ENCODE measurements at regions not wholly inside any gene's neighbourhood (a gene's known extent, or its start where the extent isn't known, plus 50 kb on each side); places are given as distances from the start of the nearest gene placed in this dataset.

DNA sequence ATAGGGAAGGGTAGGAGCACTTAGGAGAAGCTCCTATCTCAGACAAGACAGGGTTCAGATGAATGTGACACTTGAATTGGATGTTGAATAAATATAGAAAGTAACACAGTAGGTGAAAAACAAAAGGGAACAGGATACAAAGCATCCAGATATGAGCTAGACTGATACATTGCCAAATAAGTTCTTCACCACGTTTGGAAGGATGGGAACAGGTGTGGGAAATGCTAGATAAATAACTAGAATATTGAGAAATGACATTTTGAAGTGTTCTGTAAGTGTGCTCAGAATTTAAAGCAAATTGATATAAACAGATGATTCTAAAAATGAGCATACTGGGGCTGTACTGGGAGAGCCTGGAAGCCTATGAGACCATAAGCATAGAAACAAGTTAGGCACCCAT lies 340.1 kb upstream of the PRR16 start:
- TF ChIP-seq, protein P1, sequence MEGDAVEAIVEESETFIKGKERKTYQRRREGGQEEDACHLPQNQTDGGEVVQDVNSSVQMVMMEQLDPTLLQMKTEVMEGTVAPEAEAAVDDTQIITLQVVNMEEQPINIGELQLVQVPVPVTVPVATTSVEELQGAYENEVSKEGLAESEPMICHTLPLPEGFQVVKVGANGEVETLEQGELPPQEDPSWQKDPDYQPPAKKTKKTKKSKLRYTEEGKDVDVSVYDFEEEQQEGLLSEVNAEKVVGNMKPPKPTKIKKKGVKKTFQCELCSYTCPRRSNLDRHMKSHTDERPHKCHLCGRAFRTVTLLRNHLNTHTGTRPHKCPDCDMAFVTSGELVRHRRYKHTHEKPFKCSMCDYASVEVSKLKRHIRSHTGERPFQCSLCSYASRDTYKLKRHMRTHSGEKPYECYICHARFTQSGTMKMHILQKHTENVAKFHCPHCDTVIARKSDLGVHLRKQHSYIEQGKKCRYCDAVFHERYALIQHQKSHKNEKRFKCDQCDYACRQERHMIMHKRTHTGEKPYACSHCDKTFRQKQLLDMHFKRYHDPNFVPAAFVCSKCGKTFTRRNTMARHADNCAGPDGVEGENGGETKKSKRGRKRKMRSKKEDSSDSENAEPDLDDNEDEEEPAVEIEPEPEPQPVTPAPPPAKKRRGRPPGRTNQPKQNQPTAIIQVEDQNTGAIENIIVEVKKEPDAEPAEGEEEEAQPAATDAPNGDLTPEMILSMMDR (IDR thresholded peaks at IDR 0.05) = no peak
- no peak for TF ChIP-seq ZFX (IDR thresholded peaks at IDR 0.05; ENCODE audit: borderline replicate concordance)

All from 22Rv1 (cell line).